OCI-LY7 (cell line): ENCODE measurements at regions not wholly inside any gene's neighbourhood (a gene's known extent, or its start where the extent isn't known, plus 50 kb on each side); places are given as distances from the start of the nearest gene placed in this dataset.

Source experiments
- EZH2phosphoT487 ChIP-seq: fragments of 200-600 bp; sonication (generic); IDR thresholded peaks from 2 replicates; pipeline ENCODE4 v1.6.1; 2018; ENCODE audit warnings: low read depth, borderline replicate concordance, mild to moderate bottlenecking, mixed run types, antibody characterized with exemption, low read length, moderate library complexity, mixed read lengths
- TF ChIP-seq, protein P1 (sequence below): fragments of 200-600 bp; sonication (generic); conservative IDR thresholded peaks from 2 replicates; pipeline ENCODE4 v1.5.1; 2014; ENCODE audit warnings: mild to moderate bottlenecking, antibody characterized with exemption, low read length, moderate library complexity, mixed read lengths

DNA sequence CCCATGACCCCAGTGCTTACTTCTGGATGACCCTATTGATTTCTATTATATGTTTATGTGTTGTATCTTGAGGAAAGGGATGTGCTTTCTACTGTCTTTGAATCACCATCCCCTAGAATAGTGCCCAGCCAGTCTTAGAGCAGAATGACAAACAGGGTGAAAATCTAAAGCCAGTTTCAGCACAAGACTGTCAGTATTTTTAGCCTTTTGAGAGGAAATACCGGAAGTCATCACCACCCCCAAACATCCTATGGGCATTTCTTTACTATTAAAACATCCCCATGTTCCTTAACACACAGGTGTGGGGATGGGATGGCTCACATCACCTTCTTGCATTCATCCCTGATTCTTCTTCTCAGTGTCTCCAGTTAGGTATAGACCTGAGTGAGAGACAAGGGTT is 52.1 kb upstream of the UBE2L5 start:
- TF ChIP-seq, protein P1, sequence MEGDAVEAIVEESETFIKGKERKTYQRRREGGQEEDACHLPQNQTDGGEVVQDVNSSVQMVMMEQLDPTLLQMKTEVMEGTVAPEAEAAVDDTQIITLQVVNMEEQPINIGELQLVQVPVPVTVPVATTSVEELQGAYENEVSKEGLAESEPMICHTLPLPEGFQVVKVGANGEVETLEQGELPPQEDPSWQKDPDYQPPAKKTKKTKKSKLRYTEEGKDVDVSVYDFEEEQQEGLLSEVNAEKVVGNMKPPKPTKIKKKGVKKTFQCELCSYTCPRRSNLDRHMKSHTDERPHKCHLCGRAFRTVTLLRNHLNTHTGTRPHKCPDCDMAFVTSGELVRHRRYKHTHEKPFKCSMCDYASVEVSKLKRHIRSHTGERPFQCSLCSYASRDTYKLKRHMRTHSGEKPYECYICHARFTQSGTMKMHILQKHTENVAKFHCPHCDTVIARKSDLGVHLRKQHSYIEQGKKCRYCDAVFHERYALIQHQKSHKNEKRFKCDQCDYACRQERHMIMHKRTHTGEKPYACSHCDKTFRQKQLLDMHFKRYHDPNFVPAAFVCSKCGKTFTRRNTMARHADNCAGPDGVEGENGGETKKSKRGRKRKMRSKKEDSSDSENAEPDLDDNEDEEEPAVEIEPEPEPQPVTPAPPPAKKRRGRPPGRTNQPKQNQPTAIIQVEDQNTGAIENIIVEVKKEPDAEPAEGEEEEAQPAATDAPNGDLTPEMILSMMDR = no peak
- TF ChIP-seq EZH2phosphoT487 = no peak
